CD4-positive, alpha-beta T cell treated with Interleukin-1 beta for 1 hour (primary cell): ENCODE measurements at regions not wholly inside any gene's neighbourhood (a gene's known extent, or its start where the extent isn't known, plus 50 kb on each side); places are given as distances from the start of the nearest gene placed in this dataset.
"Not testable (repeated sequence)": the region's sequence is repeated elsewhere in the genome, so short reads cannot be mapped to it uniquely, and the experiment has no call there.

Experiments
- DNase-seq, 2 donors: peaks; one replicate each; pipeline ENCODE4 v3.0.0-alpha.2; 2020 to 2022

- no peak for DNase-seq
Observed at GRCh38 chr2:236910781-236911495, 174.8 kb upstream of the COPS8 start.

GRCh38 chr2:236912326-236913120 lies 173.2 kb upstream of the COPS8 start:
- DNase-seq: no peak

- DNase-seq: no peak
Observed at GRCh38 chr2:236915186-236915585, 170.5 kb upstream of the COPS8 start.

- DNase-seq: no peak
Observed at GRCh38 chr2:236915726-236916125, 170.0 kb upstream of the COPS8 start.

- no peak for DNase-seq
Observed at GRCh38 chr2:236916181-236916580, 169.5 kb upstream of the COPS8 start.

- DNase-seq: no peak
Observed at GRCh38 chr2:236916651-236917050, 169.0 kb upstream of the COPS8 start.

GRCh38 chr2:236917164-236917563 lies 168.5 kb upstream of the COPS8 start:
- DNase-seq: no peak

GRCh38 chr2:236918545-236918944 lies 167.1 kb upstream of the COPS8 start:
- no peak for DNase-seq

- DNase-seq: peak in 1 of 2 donors; percentile 5
Observed at GRCh38 chr2:236919209-236919608, 166.5 kb upstream of the COPS8 start.

GRCh38 chr2:236919801-236920379 lies 165.8 kb upstream of the COPS8 start:
- not testable (repeated sequence) for DNase-seq

- no peak for DNase-seq
Observed at GRCh38 chr2:236922061-236922460, 163.6 kb upstream of the COPS8 start.

- no peak for DNase-seq
Observed at GRCh38 chr2:236928380-236929037, 157.2 kb upstream of the COPS8 start.

GRCh38 chr2:236932831-236933361 lies 152.8 kb upstream of the COPS8 start:
- no peak for DNase-seq

GRCh38 chr2:236934166-236934565 lies 151.5 kb upstream of the COPS8 start:
- no peak for DNase-seq

GRCh38 chr2:236934656-236935055 lies 151.0 kb upstream of the COPS8 start:
- no peak for DNase-seq

- DNase-seq: no peak
Observed at GRCh38 chr2:236935083-236935482, 150.6 kb upstream of the COPS8 start.

GRCh38 chr2:236935631-236936445 lies 149.9 kb upstream of the COPS8 start:
- DNase-seq: no peak

GRCh38 chr2:236936446-236936940 lies 149.2 kb upstream of the COPS8 start:
- DNase-seq: no peak

GRCh38 chr2:236938126-236938525 lies 147.6 kb upstream of the COPS8 start:
- no peak for DNase-seq

GRCh38 chr2:236939271-236939670 lies 146.4 kb upstream of the COPS8 start:
- DNase-seq: no peak

GRCh38 chr2:236939721-236940231 lies 145.9 kb upstream of the COPS8 start:
- DNase-seq: no peak

- no peak for DNase-seq
Observed at GRCh38 chr2:236940497-236940896, 145.2 kb upstream of the COPS8 start.
